ENCODE measurements at regions not wholly inside any gene's neighbourhood (a gene's known extent, or its start where the extent isn't known, plus 50 kb on each side); places are given as distances from the start of the nearest gene placed in this dataset.

GRCh38 chr12:93226361-93226760 is 151.4 kb upstream of the NUDT4 start:
- Histone ChIP-seq H3K79me2 (ENCODE audit: insufficient read depth, low read length) (no peaks in the 10 kb centered on the region), H3K27me3 (ENCODE audit: insufficient read depth, low read length, poor library complexity, severe bottlenecking) (no peaks in the 10 kb centered on the region), H3K9me3 (ENCODE audit: insufficient read depth, low read depth, low read length) (no peaks in the 10 kb centered on the region), H3K9ac (ENCODE audit: low read depth, low read length, poor library complexity, severe bottlenecking) (no peak overlapping the region), H3K36me3 (ENCODE audit: insufficient read depth, low read length) (no peaks in the 10 kb centered on the region), H3K4me1 (ENCODE audit: insufficient read depth, low read length, poor library complexity, severe bottlenecking) (no peaks in the 10 kb centered on the region), H3K9me2 (replicated peaks; ENCODE audit: low read depth, low read length) (no peaks in the 10 kb centered on the region; the same call in 1 of the 2 replicates), H4K20me1 (ENCODE audit: insufficient read depth, low read length, poor library complexity, severe bottlenecking) (no peaks in the 10 kb centered on the region), H2AFZ (ENCODE audit: low read length) (no peak overlapping the region), H3K4me2 (ENCODE audit: low read depth, low read length, poor library complexity, severe bottlenecking) (no peak overlapping the region), H3K4me3 (ENCODE audit: low read length, poor library complexity, severe bottlenecking) (no peak overlapping the region), H3F3A (ENCODE audit: low read depth) (no peaks in the 10 kb centered on the region)
- TF ChIP-seq CTCF (conservative IDR thresholded peaks at IDR 0.05; ENCODE audit: low read length) (no peak), EZH2phosphoT487 (IDR thresholded peaks at IDR 0.05; ENCODE audit: borderline replicate concordance) (no peak)

GRCh38 chr12:93229494-93230325 is 148.0 kb upstream of the NUDT4 start:
- no peak overlapping the region for H3K4me2 ChIP-seq (ENCODE audit: low read depth, low read length, poor library complexity, severe bottlenecking)
- TF ChIP-seq CTCF (conservative IDR thresholded peaks at IDR 0.05; ENCODE audit: low read length) = no peak
- TF ChIP-seq EZH2phosphoT487 (IDR thresholded peaks at IDR 0.05; ENCODE audit: borderline replicate concordance) = no peak
- H3K36me3 ChIP-seq (ENCODE audit: insufficient read depth, low read length) = no peaks in the 10 kb centered on the region
- H3K9me3 ChIP-seq (ENCODE audit: insufficient read depth, low read depth, low read length) = no peaks in the 10 kb centered on the region
- no peaks in the 10 kb centered on the region for H3K79me2 ChIP-seq (ENCODE audit: insufficient read depth, low read length)
- H3K4me3 ChIP-seq (ENCODE audit: low read length, poor library complexity, severe bottlenecking) = no peak overlapping the region
- H3K9me2 ChIP-seq (replicated peaks; ENCODE audit: low read depth, low read length) = no peaks in the 10 kb centered on the region; the same call in 1 of the 2 replicates
- H3K27me3 ChIP-seq (ENCODE audit: insufficient read depth, low read length, poor library complexity, severe bottlenecking) = no peaks in the 10 kb centered on the region
- no peaks in the 10 kb centered on the region for H3F3A ChIP-seq (ENCODE audit: low read depth)
- H3K4me1 ChIP-seq (ENCODE audit: insufficient read depth, low read length, poor library complexity, severe bottlenecking) = no peaks in the 10 kb centered on the region
- H4K20me1 ChIP-seq (ENCODE audit: insufficient read depth, low read length, poor library complexity, severe bottlenecking) = no peaks in the 10 kb centered on the region
- H3K9ac ChIP-seq (ENCODE audit: low read depth, low read length, poor library complexity, severe bottlenecking) = no peak overlapping the region
- H2AFZ ChIP-seq (ENCODE audit: low read length) = no peak overlapping the region

DNA sequence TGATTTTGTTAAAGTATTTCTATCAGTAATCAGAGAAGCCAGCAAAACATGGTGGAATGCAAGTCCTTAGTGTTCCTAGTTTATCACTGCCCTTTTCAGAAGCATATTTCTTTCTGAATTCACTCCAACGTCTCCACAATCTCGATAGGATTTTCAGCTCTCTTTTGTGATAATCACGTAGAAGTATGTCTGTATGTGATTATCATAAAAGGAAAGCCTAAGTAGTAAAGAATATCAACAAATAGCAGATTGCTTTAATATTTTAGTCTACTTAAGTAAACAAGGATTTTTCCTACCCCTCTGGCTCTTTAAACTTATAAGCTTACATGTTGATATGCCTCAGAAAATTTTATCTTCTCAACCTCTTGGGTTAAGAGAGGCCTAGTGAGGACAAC is 147.4 kb upstream of the NUDT4 start:
- H3F3A ChIP-seq (ENCODE audit: low read depth) = no peaks in the 10 kb centered on the region
- H3K27me3 ChIP-seq (ENCODE audit: insufficient read depth, low read length, poor library complexity, severe bottlenecking) = no peaks in the 10 kb centered on the region
- H3K4me1 ChIP-seq (ENCODE audit: insufficient read depth, low read length, poor library complexity, severe bottlenecking) = no peaks in the 10 kb centered on the region
- H4K20me1 ChIP-seq (ENCODE audit: insufficient read depth, low read length, poor library complexity, severe bottlenecking) = no peaks in the 10 kb centered on the region
- no peak overlapping the region for H3K9ac ChIP-seq (ENCODE audit: low read depth, low read length, poor library complexity, severe bottlenecking)
- H3K4me3 ChIP-seq (ENCODE audit: low read length, poor library complexity, severe bottlenecking) = no peak overlapping the region
- TF ChIP-seq CTCF (conservative IDR thresholded peaks at IDR 0.05; ENCODE audit: low read length) (no peak), EZH2phosphoT487 (IDR thresholded peaks at IDR 0.05; ENCODE audit: borderline replicate concordance) (no peak)
- H3K9me3 ChIP-seq (ENCODE audit: insufficient read depth, low read depth, low read length) = no peaks in the 10 kb centered on the region
- H2AFZ ChIP-seq (ENCODE audit: low read length) = no peak overlapping the region
- H3K36me3 ChIP-seq (ENCODE audit: insufficient read depth, low read length) = no peaks in the 10 kb centered on the region
- no peaks in the 10 kb centered on the region for H3K79me2 ChIP-seq (ENCODE audit: insufficient read depth, low read length)
- H3K4me2 ChIP-seq (ENCODE audit: low read depth, low read length, poor library complexity, severe bottlenecking) = no peak overlapping the region
- H3K9me2 ChIP-seq (replicated peaks; ENCODE audit: low read depth, low read length) = no peaks in the 10 kb centered on the region; the same call in 1 of the 2 replicates
